Natural killer cell treated with Interleukin-12 subunit alpha and Interleukin-12 subunit beta and Interleukin-15 and Interleukin-18, amount 100 ng/mL, for 72 hours (primary cell): ENCODE measurements at regions not wholly inside any gene's neighbourhood (a gene's known extent, or its start where the extent isn't known, plus 50 kb on each side); places are given as distances from the start of the nearest gene placed in this dataset.
"Not testable (repeated sequence)": the region's sequence is repeated elsewhere in the genome, so short reads cannot be mapped to it uniquely, and the experiment has no call there.

Experiments
- ATAC-seq, 2 donors: fragments of 150-1000 bp; cut with Tn5 transposase in 1 of 2; sonication (Bioruptor Pico), chemical (Tn5 transposase) in 1 of 2; 2 replicates each; pipeline ENCODE4 v1.10.0; 2021
- DNase-seq: peaks from one replicate; pipeline ENCODE4 v3.0.0; 2022; ENCODE audit warnings: low spot score
- H3K27ac Mint-ChIP-seq, 2 donors: 1 replicate in 1 of 2; 2 replicates in 1 of 2; pipeline ENCODE4 v1.8.0; 2022; ENCODE audit warnings: mixed read lengths in 2 of 2, mild to moderate bottlenecking in 1 of 2, moderate library complexity in 1 of 2
- H3K27me3 Mint-ChIP-seq, 2 donors: 1 replicate in 1 of 2; 2 replicates in 1 of 2; pipeline ENCODE4 v1.8.0; 2022; ENCODE audit warnings: mixed read lengths in 2 of 2
- H3K36me3 Mint-ChIP-seq: one replicate; pipeline ENCODE4 v1.8.0; 2022; ENCODE audit warnings: mixed read lengths
- H3K4me1 Mint-ChIP-seq, 2 donors: 1 replicate in 1 of 2; 2 replicates in 1 of 2; pipeline ENCODE4 v1.8.0; 2022; ENCODE audit warnings: low read depth in 2 of 2, mixed read lengths in 2 of 2, mild to moderate bottlenecking in 1 of 2
- H3K4me3 Mint-ChIP-seq: one replicate; pipeline ENCODE4 v1.8.0; 2022; ENCODE audit warnings: mixed read lengths
- H3K9me3 Mint-ChIP-seq: 2 replicates; pipeline ENCODE4 v1.8.0; 2022; ENCODE audit warnings: mixed read lengths

- H3K9me3 Mint-ChIP-seq: no peaks in the 10 kb centered on the region
- H3K36me3 Mint-ChIP-seq: no peaks in the 10 kb centered on the region
- DNase-seq: no peak
- H3K4me3 Mint-ChIP-seq: no peak overlapping the region
- no peaks in the 10 kb centered on the region for H3K27me3 Mint-ChIP-seq
- H3K27ac Mint-ChIP-seq: no peak overlapping the region
- ATAC-seq: no peak
- H3K4me1 Mint-ChIP-seq: no peaks in the 10 kb centered on the region
These were observed 163.5 kb upstream of the TMEM72 start for GRCh38 chr10:44747593-44748172.

DNA sequence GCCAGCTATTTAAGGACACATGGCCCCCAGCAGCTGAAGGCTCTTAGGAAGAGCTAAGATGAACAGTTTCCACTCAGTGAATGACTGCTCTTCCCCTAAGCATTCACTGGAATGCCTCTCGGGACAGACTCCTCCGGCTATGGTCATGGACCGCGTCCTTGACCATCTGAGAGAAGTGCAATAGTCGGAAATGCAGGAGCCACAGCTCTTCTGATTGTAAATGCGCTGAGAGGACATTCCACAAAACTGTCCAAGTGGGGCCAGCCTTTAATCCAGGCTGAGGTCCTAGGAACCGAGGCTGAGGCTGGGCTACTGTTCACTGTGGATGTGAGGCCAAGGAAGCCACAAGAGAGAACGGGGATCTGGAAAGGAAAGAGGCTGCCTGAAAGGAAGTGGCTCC is 162.0 kb upstream of the TMEM72 start:
- ATAC-seq: no peak
- H3K27me3 Mint-ChIP-seq: no peaks in the 10 kb centered on the region
- no peak overlapping the region for H3K4me3 Mint-ChIP-seq
- no peak for DNase-seq
- H3K27ac Mint-ChIP-seq: no peak overlapping the region
- H3K36me3 Mint-ChIP-seq: no peaks in the 10 kb centered on the region
- no peaks in the 10 kb centered on the region for H3K9me3 Mint-ChIP-seq
- H3K4me1 Mint-ChIP-seq: no peaks in the 10 kb centered on the region

DNA sequence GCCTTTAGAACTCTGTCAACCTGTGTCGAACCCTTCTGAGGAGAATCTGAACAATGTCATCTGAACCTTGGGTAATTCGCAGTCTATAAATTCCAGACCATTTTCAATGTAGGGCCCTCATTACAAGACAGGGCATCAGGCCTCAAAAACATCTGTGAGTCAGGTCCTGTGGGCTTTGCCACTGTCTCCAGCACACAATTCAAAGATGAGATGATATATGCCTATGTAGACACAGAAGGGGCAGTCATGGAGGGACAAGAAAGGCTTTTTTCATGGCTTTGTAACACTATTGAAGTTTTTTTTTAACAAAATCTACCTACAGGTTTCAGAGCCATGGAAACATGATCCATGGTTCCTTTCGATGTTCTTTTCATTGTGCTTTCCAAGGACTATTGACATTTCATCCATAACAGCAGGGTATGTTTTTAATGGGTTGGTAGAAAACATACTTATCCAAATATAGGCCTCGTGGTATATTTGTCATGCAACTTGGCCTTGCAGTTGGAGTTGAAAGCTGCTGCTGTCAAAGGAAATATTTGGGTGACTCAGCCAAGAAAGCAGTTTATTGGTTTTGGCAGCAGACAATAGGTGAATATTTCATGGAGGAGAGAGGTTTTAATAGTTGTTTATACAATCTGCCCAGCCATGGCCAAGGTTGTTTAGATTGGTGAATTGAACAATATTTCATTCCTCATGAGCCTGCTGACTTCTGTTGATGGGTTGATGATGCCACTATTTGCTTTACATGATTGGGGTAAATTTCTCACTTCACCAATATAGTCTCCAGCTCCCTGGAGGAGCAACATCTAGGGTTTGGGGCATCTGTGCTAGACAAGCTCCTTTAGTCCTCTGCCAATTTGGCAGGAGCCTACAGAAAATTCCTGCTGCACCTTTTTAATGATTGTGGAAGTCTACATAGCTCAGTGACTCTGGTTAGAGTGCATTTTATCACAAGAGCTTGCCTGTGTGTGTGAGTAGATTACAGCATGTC is 158.4 kb upstream of the TMEM72 start:
- H3K27me3 Mint-ChIP-seq: peaks cover 0 to 5% of the 10 kb centered on the region in 2 donors
- no peak overlapping the region for H3K27ac Mint-ChIP-seq
- no peaks in the 10 kb centered on the region for H3K36me3 Mint-ChIP-seq
- H3K4me1 Mint-ChIP-seq: no peaks in the 10 kb centered on the region
- no peak overlapping the region for H3K4me3 Mint-ChIP-seq
- no peaks in the 10 kb centered on the region for H3K9me3 Mint-ChIP-seq
- ATAC-seq (no peak), DNase-seq (no peak)

DNA sequence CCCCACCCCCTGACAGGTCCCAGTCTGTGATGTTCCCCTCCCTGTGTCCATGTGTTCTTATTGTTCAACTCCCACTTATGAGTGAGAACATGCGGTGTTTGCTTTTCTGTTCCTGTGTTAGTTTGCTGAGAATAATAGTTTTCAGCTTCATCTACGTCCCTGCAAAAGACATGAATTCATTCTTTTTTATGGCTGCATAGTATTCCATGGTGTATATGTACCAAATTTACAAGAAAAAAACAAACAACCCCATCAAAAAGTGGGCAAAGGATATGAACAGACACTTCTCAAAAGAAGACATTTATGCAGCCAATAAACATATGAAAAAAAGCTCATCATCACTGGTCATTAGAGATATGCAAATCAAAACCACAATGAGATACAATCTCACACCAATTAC is 156.8 kb upstream of the TMEM72 start:
- not testable (repeated sequence) for ATAC-seq, H3K27ac Mint-ChIP-seq, H3K4me1 Mint-ChIP-seq, H3K27me3 Mint-ChIP-seq, H3K4me3 Mint-ChIP-seq, H3K9me3 Mint-ChIP-seq, H3K36me3 Mint-ChIP-seq, DNase-seq

DNA sequence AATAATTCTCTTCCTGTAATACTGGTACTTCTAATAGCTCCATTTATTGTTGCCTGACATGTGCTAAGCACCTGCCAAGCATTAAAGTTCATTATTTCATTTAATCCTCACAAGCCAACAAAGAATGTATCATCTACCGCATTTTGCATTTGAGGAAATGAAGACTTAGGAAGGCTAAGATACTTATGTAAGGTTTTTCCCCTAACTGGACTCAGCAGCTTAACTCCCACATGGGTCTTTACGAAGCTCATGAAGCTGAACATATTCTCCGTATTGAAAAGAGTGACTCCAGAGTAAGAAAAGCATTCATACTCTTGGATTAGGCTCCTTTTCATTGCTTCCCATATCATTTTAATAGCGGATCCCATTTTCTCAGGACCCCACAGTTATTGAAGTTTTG is 155.7 kb upstream of the TMEM72 start:
- H3K4me1 Mint-ChIP-seq: no peaks in the 10 kb centered on the region
- no peaks in the 10 kb centered on the region for H3K9me3 Mint-ChIP-seq
- H3K27ac Mint-ChIP-seq: no peak overlapping the region
- no peaks in the 10 kb centered on the region for H3K36me3 Mint-ChIP-seq
- H3K4me3 Mint-ChIP-seq: no peak overlapping the region
- DNase-seq (no peak), ATAC-seq (no peak)
- peaks cover 6 to 8% of the 10 kb centered on the region in 2 donors for H3K27me3 Mint-ChIP-seq

DNA sequence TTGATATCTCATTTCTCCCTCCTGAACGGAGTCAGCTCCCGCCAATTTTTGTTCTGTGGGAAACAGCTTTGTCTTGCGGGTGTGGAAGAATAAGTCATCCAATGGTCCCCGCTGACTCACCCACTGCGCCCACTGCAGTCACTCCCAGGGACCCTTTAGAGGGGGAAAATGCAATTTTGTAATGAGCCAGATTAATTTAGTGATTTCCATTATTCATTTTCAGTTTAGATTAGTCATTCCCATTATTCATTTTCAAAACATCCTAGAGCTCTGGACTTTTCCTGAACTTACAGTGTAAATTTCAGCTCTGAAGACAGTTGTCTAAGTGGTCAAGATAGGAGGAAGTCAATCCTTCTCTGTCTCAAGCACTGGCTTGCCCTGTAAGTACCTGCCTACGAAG is 154.9 kb upstream of the TMEM72 start:
- no peak for DNase-seq
- ATAC-seq: no peak
- Mint-ChIP-seq H3K27me3 (peaks cover 6 to 8% of the 10 kb centered on the region in 2 donors), H3K4me1 (no peaks in the 10 kb centered on the region), H3K4me3 (no peak overlapping the region), H3K36me3 (no peaks in the 10 kb centered on the region), H3K27ac (no peak overlapping the region), H3K9me3 (no peaks in the 10 kb centered on the region)

- H3K9me3 Mint-ChIP-seq: no peaks in the 10 kb centered on the region
- ATAC-seq: peak in 1 of 2 donors; percentile 6
- no peak for DNase-seq
- no peaks in the 10 kb centered on the region for H3K4me1 Mint-ChIP-seq
- H3K4me3 Mint-ChIP-seq: no peak overlapping the region
- no peak overlapping the region for H3K27ac Mint-ChIP-seq
- H3K27me3 Mint-ChIP-seq: peaks cover 6 to 8% of the 10 kb centered on the region in 2 donors
- H3K36me3 Mint-ChIP-seq: no peaks in the 10 kb centered on the region
These were observed 153.5 kb upstream of the TMEM72 start for GRCh38 chr10:44757551-44758205.

GRCh38 chr10:44759122-44759521 is 152.0 kb upstream of the TMEM72 start:
- no peaks in the 10 kb centered on the region for H3K4me1 Mint-ChIP-seq
- H3K27me3 Mint-ChIP-seq: peaks cover 6 to 8% of the 10 kb centered on the region in 2 donors
- H3K27ac Mint-ChIP-seq: no peak overlapping the region
- H3K4me3 Mint-ChIP-seq: no peak overlapping the region
- H3K9me3 Mint-ChIP-seq: no peaks in the 10 kb centered on the region
- ATAC-seq: no peak
- H3K36me3 Mint-ChIP-seq: no peaks in the 10 kb centered on the region
- no peak for DNase-seq

GRCh38 chr10:44760513-44760912 is 150.6 kb upstream of the TMEM72 start:
- Mint-ChIP-seq H3K4me1 (no peaks in the 10 kb centered on the region), H3K4me3 (no peak overlapping the region), H3K36me3 (no peaks in the 10 kb centered on the region), H3K9me3 (no peaks in the 10 kb centered on the region), H3K27ac (no peak overlapping the region), H3K27me3 (peaks cover 6 to 8% of the 10 kb centered on the region in 2 donors)
- DNase-seq (no peak), ATAC-seq (no peak)

GRCh38 chr10:44761076-44761475 is 150.1 kb upstream of the TMEM72 start:
- Mint-ChIP-seq H3K27ac (no peak overlapping the region), H3K4me3 (no peak overlapping the region), H3K9me3 (no peaks in the 10 kb centered on the region), H3K36me3 (no peaks in the 10 kb centered on the region), H3K4me1 (no peaks in the 10 kb centered on the region), H3K27me3 (peaks cover 6 to 8% of the 10 kb centered on the region in 2 donors)
- DNase-seq: no peak
- ATAC-seq: no peak

DNA sequence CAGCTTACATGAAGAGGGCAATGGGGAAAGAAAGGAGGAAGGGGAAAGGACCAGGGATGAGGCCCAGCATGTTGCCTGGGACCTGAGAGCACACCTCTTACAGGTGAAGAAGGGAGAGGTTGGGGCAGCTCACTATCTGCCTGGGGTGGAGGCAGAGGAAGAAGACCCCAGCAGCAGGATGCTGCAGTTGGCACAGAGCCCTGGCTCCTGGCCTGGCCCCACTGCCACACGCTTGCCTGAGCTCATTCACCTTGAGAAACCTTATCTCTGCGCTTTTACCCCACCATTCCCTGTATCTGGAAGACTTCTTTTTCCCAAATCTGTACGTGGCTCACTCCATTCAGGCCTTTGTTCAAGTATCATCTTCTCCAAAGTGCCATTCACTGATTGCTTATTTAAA is 147.8 kb upstream of the TMEM72 start:
- ATAC-seq (no peak), DNase-seq (no peak)
- no peak overlapping the region for H3K27ac Mint-ChIP-seq
- no peaks in the 10 kb centered on the region for H3K9me3 Mint-ChIP-seq
- no peaks in the 10 kb centered on the region for H3K36me3 Mint-ChIP-seq
- H3K27me3 Mint-ChIP-seq: peaks cover 3 to 4% of the 10 kb centered on the region in 2 donors
- no peaks in the 10 kb centered on the region for H3K4me1 Mint-ChIP-seq
- no peak overlapping the region for H3K4me3 Mint-ChIP-seq

GRCh38 chr10:44765299-44765698 is 145.8 kb upstream of the TMEM72 start:
- H3K4me3 Mint-ChIP-seq: no peak overlapping the region
- H3K4me1 Mint-ChIP-seq: no peaks in the 10 kb centered on the region
- H3K9me3 Mint-ChIP-seq: no peaks in the 10 kb centered on the region
- no peak for ATAC-seq
- H3K36me3 Mint-ChIP-seq: no peaks in the 10 kb centered on the region
- no peak overlapping the region for H3K27ac Mint-ChIP-seq
- peaks cover 2 to 4% of the 10 kb centered on the region in 2 donors for H3K27me3 Mint-ChIP-seq
- no peak for DNase-seq

GRCh38 chr10:44766631-44767030 is 144.5 kb upstream of the TMEM72 start:
- DNase-seq (no peak), ATAC-seq (no peak)
- Mint-ChIP-seq H3K9me3 (no peaks in the 10 kb centered on the region), H3K4me3 (no peak overlapping the region), H3K27ac (no peak overlapping the region), H3K36me3 (no peaks in the 10 kb centered on the region), H3K27me3 (peaks cover 4 to 7% of the 10 kb centered on the region in 2 donors), H3K4me1 (no peaks in the 10 kb centered on the region)

DNA sequence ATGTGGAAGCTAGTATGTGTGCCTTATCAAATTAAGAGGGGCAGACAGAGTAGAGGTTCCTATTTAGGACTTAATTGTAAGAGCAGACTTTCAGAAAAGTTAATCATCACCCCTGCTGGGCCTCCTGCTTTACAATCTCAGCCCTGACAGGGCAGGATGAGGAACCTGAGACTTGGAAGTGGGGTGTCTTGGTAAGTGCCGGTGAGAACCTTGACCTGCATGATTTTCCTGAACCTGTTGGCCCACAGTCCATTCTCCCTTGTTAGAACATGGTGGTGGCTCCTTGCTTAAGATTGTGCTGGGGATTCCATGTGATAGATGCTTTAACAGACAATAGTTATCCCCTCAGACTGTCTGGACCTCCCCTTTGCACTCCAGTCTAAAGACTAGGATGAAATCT is 141.7 kb upstream of the TMEM72 start:
- no peaks in the 10 kb centered on the region for H3K36me3 Mint-ChIP-seq
- ATAC-seq (no peak), DNase-seq (no peak)
- H3K27me3 Mint-ChIP-seq: peaks cover 4 to 7% of the 10 kb centered on the region in 2 donors
- no peaks in the 10 kb centered on the region for H3K4me1 Mint-ChIP-seq
- H3K27ac Mint-ChIP-seq: no peak overlapping the region
- no peak overlapping the region for H3K4me3 Mint-ChIP-seq
- H3K9me3 Mint-ChIP-seq: no peaks in the 10 kb centered on the region
